WERI-Rb-1 (cell line): ENCODE measurements at regions not wholly inside any gene's neighbourhood (a gene's known extent, or its start where the extent isn't known, plus 50 kb on each side); places are given as distances from the start of the nearest gene placed in this dataset.

Experiments used
- DNase-seq: peaks from one replicate; pipeline ENCODE4 v3.0.0-alpha.2; 2020
- H3K27ac ChIP-seq: fragments of 250-450 bp; sonication (Bioruptor Pico); 2 replicates; pipeline ENCODE4 v1.5.1; 2020; ENCODE audit warnings: mild to moderate bottlenecking, moderate library complexity
- H3K27me3 ChIP-seq: fragments of 250-450 bp; sonication (Bioruptor Pico); 2 replicates; pipeline ENCODE4 v1.5.1; 2021; ENCODE audit warnings: mild to moderate bottlenecking, low read depth, moderate library complexity; ENCODE audit not compliant: insufficient read depth, severe bottlenecking
- H3K36me3 ChIP-seq: fragments of 250-450 bp; sonication (Bioruptor Pico); 2 replicates; pipeline ENCODE4 v1.5.1; 2020; ENCODE audit warnings: mild to moderate bottlenecking, moderate library complexity
- H3K4me3 ChIP-seq: 2 replicates; pipeline ENCODE4 v1.5.1; 2011; ENCODE audit warnings: low read depth, mild to moderate bottlenecking, control low read depth, low read length
- H3K9me3 ChIP-seq: fragments of 250-450 bp; sonication (Bioruptor Pico); 2 replicates; pipeline ENCODE4 v1.5.1; 2021; ENCODE audit warnings: mild to moderate bottlenecking, moderate library complexity; ENCODE audit not compliant: severe bottlenecking
- TF ChIP-seq, protein P1 (sequence below): IDR thresholded peaks from 2 replicates; pipeline ENCODE4 v1.5.1; 2011; ENCODE audit warnings: low read depth, mild to moderate bottlenecking, control low read depth, inconsistent platforms, low read length

DNA sequence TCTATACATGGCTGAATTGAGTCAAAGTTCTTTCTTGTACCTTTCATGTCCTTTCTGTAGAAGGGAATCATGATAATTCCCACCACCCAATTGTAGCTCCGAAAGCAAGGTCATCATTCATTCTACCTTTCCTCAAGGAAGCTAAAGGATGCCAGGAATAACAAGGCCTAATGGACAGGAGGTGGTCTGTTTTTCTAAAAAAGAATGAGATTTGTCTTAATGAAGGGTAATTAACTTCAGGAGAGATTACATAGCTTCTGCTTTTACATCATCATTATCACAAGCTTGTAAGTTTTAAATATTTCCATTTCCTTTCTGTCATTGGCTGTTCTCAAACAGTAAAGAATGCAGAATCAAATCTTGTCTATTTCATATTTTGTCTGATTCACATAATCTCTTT is 249.5 kb upstream of the SORCS1 start:
- no peaks in the 10 kb centered on the region for H3K36me3 ChIP-seq
- H3K27ac ChIP-seq = no peak overlapping the region
- DNase-seq = no peak
- TF ChIP-seq, protein P1, sequence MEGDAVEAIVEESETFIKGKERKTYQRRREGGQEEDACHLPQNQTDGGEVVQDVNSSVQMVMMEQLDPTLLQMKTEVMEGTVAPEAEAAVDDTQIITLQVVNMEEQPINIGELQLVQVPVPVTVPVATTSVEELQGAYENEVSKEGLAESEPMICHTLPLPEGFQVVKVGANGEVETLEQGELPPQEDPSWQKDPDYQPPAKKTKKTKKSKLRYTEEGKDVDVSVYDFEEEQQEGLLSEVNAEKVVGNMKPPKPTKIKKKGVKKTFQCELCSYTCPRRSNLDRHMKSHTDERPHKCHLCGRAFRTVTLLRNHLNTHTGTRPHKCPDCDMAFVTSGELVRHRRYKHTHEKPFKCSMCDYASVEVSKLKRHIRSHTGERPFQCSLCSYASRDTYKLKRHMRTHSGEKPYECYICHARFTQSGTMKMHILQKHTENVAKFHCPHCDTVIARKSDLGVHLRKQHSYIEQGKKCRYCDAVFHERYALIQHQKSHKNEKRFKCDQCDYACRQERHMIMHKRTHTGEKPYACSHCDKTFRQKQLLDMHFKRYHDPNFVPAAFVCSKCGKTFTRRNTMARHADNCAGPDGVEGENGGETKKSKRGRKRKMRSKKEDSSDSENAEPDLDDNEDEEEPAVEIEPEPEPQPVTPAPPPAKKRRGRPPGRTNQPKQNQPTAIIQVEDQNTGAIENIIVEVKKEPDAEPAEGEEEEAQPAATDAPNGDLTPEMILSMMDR = no peak
- H3K4me3 ChIP-seq = no peak overlapping the region
- no peaks in the 10 kb centered on the region for H3K27me3 ChIP-seq
- H3K9me3 ChIP-seq = no peaks in the 10 kb centered on the region

DNA sequence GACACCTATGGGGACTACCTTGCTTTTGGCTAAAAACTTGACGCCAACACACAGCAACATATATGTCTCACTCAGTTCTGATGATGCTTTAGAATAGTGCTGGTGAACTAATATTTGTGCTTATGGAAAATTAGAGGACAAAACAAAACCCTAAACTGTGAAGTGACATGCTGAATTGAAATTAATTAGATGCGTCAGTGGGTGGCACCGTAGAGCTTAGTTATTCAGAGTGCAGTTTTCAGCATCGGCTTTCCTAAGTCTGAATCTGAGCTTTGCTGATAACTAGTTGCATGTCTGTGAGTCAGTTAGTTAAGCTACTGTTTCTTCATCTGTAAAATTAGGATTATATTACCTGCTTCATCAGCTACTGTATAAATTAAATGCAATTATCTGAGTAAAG is 245.0 kb upstream of the SORCS1 start:
- Histone ChIP-seq H3K27me3 (no peaks in the 10 kb centered on the region), H3K9me3 (no peaks in the 10 kb centered on the region), H3K27ac (no peak overlapping the region), H3K4me3 (no peak overlapping the region), H3K36me3 (no peaks in the 10 kb centered on the region)
- TF ChIP-seq, protein P1 = peak; percentile 40; the same call in 1 of the 2 replicates
- DNase-seq = peak; percentile 22

DNA sequence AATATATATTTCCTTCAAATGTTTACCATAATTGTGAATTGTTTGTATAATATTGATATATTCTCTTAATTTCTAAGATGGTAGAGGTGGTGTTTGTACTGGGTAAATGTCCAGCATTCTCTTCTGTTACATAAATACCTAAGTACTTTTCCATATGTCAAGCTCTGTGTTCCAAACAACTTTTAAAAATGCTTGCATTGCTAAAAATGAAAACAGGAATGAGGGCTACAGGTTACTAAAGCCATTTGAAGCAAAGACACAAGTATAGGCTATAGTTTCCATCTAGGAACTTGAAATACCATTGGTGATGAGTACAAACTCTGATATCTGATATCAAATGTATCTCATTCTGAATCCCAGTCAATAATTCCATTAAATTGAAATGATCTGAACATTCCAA is 233.6 kb upstream of the SORCS1 start:
- DNase-seq = no peak
- Histone ChIP-seq H3K36me3 (no peaks in the 10 kb centered on the region), H3K27me3 (no peaks in the 10 kb centered on the region), H3K4me3 (no peak overlapping the region), H3K9me3 (no peaks in the 10 kb centered on the region), H3K27ac (no peak overlapping the region)
- TF ChIP-seq, protein P1 = no peak

DNA sequence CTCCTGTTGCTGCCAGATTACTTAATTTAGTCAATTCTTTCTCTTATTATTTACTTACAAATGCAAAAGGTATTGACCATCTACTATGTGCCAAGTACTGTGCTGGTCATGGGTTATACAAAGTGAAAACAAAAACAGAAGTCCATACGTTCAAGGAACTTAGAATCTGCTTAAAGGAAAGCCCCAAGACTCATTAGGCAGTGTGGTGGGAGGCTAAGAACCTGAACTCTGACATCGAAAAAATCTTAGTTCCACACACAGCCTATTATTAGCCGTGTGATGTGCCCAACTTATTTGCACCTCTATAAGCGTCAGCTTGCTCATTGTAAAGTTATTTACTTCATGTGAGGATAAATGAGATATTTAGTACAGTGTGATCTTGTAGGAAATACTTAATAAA is 227.4 kb upstream of the SORCS1 start:
- Histone ChIP-seq H3K9me3 (no peaks in the 10 kb centered on the region), H3K36me3 (no peaks in the 10 kb centered on the region), H3K27ac (no peak overlapping the region), H3K4me3 (no peak overlapping the region), H3K27me3 (no peaks in the 10 kb centered on the region)
- TF ChIP-seq, protein P1 = no peak
- DNase-seq = no peak

DNA sequence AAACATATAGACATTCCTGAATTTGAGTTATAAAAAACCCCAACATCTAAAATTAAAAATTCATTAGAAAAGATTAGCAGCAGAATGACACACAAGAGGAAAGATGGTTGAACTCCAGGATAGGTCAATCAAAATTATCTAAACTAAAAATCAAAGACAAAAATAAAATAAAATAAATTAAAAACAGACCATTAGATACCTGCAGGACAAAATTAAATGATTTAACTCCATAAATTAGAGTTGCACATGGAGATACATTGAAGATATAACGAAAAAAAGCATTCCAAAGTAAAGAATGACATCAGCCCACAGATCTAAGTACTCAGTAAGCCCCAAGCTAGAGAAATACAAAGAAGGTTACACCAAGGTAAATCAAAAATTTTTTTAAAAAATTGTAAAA is 226.1 kb upstream of the SORCS1 start:
- no peaks in the 10 kb centered on the region for H3K27me3 ChIP-seq

DNA sequence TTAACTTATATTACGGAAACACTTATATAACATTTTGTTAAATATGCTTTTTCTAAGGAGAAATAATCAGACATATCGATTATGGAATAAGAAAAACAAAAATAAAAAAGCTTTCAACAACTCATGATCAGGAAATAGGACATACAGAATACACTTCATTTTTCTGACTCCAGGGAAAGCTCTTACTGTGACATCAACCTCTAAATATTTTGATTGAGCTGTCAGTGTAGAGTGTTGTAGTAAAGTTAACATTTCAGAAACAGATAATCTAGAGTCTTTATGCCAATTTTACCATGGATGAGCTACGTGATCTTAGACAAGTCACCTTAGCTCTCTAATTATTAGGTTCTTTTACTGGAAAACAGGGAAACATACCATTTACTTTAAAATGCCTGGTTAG is 218.9 kb upstream of the SORCS1 start:
- no peak overlapping the region for H3K27ac ChIP-seq

More for the DNA sequence above, 226.1 kb upstream of the SORCS1 start:
- Histone ChIP-seq H3K4me3 (no peak overlapping the region), H3K9me3 (no peaks in the 10 kb centered on the region), H3K36me3 (no peaks in the 10 kb centered on the region), H3K27ac (no peak overlapping the region)
- TF ChIP-seq, protein P1 = no peak
- DNase-seq = no peak

More for the DNA sequence above, 218.9 kb upstream of the SORCS1 start:
- Histone ChIP-seq H3K27me3 (no peaks in the 10 kb centered on the region), H3K36me3 (no peaks in the 10 kb centered on the region), H3K9me3 (no peaks in the 10 kb centered on the region), H3K4me3 (no peak overlapping the region)
- TF ChIP-seq, protein P1 = no peak
- no peak for DNase-seq
